AG09319 (cell line): ENCODE measurements at regions not wholly inside any gene's neighbourhood (a gene's known extent, or its start where the extent isn't known, plus 50 kb on each side); places are given as distances from the start of the nearest gene placed in this dataset.

ENCODE experiments used
- DNase-seq: peaks from one replicate; pipeline ENCODE4 v3.0.0-alpha.2; 2010; ENCODE audit warnings: low read depth; ENCODE audit errors: extremely low read depth
- CTCF ChIP-seq: IDR thresholded peaks from 2 replicates; pipeline ENCODE4 v1.5.1; 2011; ENCODE audit warnings: low read depth, mild to moderate bottlenecking, inconsistent platforms, low read length, moderate library complexity

GRCh38 chr11:69348414-69349235 is 54.7 kb downstream of the MYEOV start:
- TF ChIP-seq CTCF = no peak
- DNase-seq = no peak

GRCh38 chr11:69350040-69350439 is 56.1 kb downstream of the MYEOV start:
- no peak for DNase-seq
- TF ChIP-seq CTCF = no peak

GRCh38 chr11:69350596-69350995 is 56.6 kb downstream of the MYEOV start:
- TF ChIP-seq CTCF = no peak
- no peak for DNase-seq

GRCh38 chr11:69351460-69351859 is 57.5 kb downstream of the MYEOV start:
- no peak for DNase-seq
- no peak for TF ChIP-seq CTCF

GRCh38 chr11:69352166-69352565 is 58.2 kb downstream of the MYEOV start:
- TF ChIP-seq CTCF = no peak
- DNase-seq = no peak

GRCh38 chr11:69352715-69353319 is 58.9 kb downstream of the MYEOV start:
- peak; percentile 75 for DNase-seq
- no peak for TF ChIP-seq CTCF

GRCh38 chr11:69353696-69354544 is 60.0 kb downstream of the MYEOV start:
- no peak for DNase-seq
- no peak for TF ChIP-seq CTCF
